ENCODE measurements at regions not wholly inside any gene's neighbourhood (a gene's known extent, or its start where the extent isn't known, plus 50 kb on each side); places are given as distances from the start of the nearest gene placed in this dataset.
"Not testable (repeated sequence)": the region's sequence is repeated elsewhere in the genome, so short reads cannot be mapped to it uniquely, and the experiment has no call there.

- DNase-seq: no peak
Measured at GRCh38 chr20:51955756-51956155, 153.4 kb upstream of the SALL4 start.

- no peak for DNase-seq
Measured at GRCh38 chr20:51953731-51954340, 151.5 kb upstream of the SALL4 start.

- no peak for DNase-seq
Measured at GRCh38 chr20:51950926-51951325, 148.6 kb upstream of the SALL4 start.

GRCh38 chr20:51946586-51946985, 144.3 kb upstream of the SALL4 start:
- DNase-seq: no peak

GRCh38 chr20:51945881-51946280, 143.6 kb upstream of the SALL4 start:
- DNase-seq: no peak

- no peak for DNase-seq
Measured at GRCh38 chr20:51945177-51945576, 142.9 kb upstream of the SALL4 start.

- DNase-seq: no peak
Measured at GRCh38 chr20:51943761-51944160, 141.4 kb upstream of the SALL4 start.

GRCh38 chr20:51943326-51943725, 141.0 kb upstream of the SALL4 start:
- DNase-seq: not testable (repeated sequence)

GRCh38 chr20:51941503-51941902, 139.2 kb upstream of the SALL4 start:
- no peak for DNase-seq

- no peak for DNase-seq
Measured at GRCh38 chr20:51939259-51939585, 136.9 kb upstream of the SALL4 start.

- no peak for DNase-seq
Measured at GRCh38 chr20:51938559-51939258, 136.4 kb upstream of the SALL4 start.

- no peak for DNase-seq
Measured at GRCh38 chr20:51937779-51938178, 135.5 kb upstream of the SALL4 start.

GRCh38 chr20:51936377-51936776, 134.1 kb upstream of the SALL4 start:
- no peak for DNase-seq

GRCh38 chr20:51935003-51935358, 132.7 kb upstream of the SALL4 start:
- DNase-seq: no peak

- no peak for DNase-seq
Measured at GRCh38 chr20:51934301-51935002, 132.1 kb upstream of the SALL4 start.

- no peak for DNase-seq
Measured at GRCh38 chr20:51931371-51931781, 129.1 kb upstream of the SALL4 start.

GRCh38 chr20:51930775-51931174, 128.5 kb upstream of the SALL4 start:
- DNase-seq: no peak

- no peak for DNase-seq
Measured at GRCh38 chr20:51928931-51929330, 126.6 kb upstream of the SALL4 start.

GRCh38 chr20:51927970-51928369, 125.6 kb upstream of the SALL4 start:
- not testable (repeated sequence) for DNase-seq

- no peak for DNase-seq
Measured at GRCh38 chr20:51926670-51927305, 124.5 kb upstream of the SALL4 start.

- DNase-seq: no peak
Measured at GRCh38 chr20:51924509-51924908, 122.2 kb upstream of the SALL4 start.

GRCh38 chr20:51923633-51924032, 121.3 kb upstream of the SALL4 start:
- DNase-seq: no peak

- not testable (repeated sequence) for DNase-seq
Measured at GRCh38 chr20:51922812-51923211, 120.5 kb upstream of the SALL4 start.

- DNase-seq: no peak
Measured at GRCh38 chr20:51918561-51918960, 116.2 kb upstream of the SALL4 start.
